Activated CD8-positive, alpha-beta T cell treated with anti-CD3 and anti-CD28 coated beads for 36 hours (primary cell): ENCODE measurements at regions not wholly inside any gene's neighbourhood (a gene's known extent, or its start where the extent isn't known, plus 50 kb on each side); places are given as distances from the start of the nearest gene placed in this dataset.

Source experiments
- ATAC-seq: fragments of 200-7000 bp; cut with Tn5 transposase; one replicate; pipeline ENCODE4 v1.10.0; 2021; ENCODE audit warnings: mild to moderate bottlenecking, moderate library complexity
- CTCF ChIA-PET: fragments of 350-600 bp; sonication (Branson Sonifier 250); formaldehyde crosslinking; loops from one replicate; lab custom pipeline; 2021; ENCODE audit warnings: antibody characterized with exemption; lab: Charles Lee
- POLR2A ChIA-PET: fragments of 350-600 bp; sonication (Branson Sonifier 250); formaldehyde crosslinking; loops from one replicate; lab custom pipeline; 2021; ENCODE audit warnings: antibody characterized with exemption; lab: Charles Lee
- DNase-seq: peaks from one replicate; pipeline ENCODE4 v3.0.0-alpha.2; 2020
- H3K27ac Mint-ChIP-seq: one replicate; pipeline ENCODE4 v1.8.0; 2021; ENCODE audit warnings: mild to moderate bottlenecking, mixed read lengths
- H3K27me3 Mint-ChIP-seq: one replicate; pipeline ENCODE4 v1.8.0; 2021; ENCODE audit warnings: mixed read lengths
- H3K36me3 Mint-ChIP-seq: one replicate; pipeline ENCODE4 v1.8.0; 2021; ENCODE audit warnings: low read depth, mixed read lengths
- H3K4me1 Mint-ChIP-seq: one replicate; pipeline ENCODE4 v1.8.0; 2021; ENCODE audit warnings: low read depth, mixed read lengths
- H3K4me3 Mint-ChIP-seq: one replicate; pipeline ENCODE4 v1.8.0; 2021; ENCODE audit warnings: mild to moderate bottlenecking, moderate library complexity, mixed read lengths
- H3K9me3 Mint-ChIP-seq: one replicate; pipeline ENCODE4 v1.8.0; 2021; ENCODE audit warnings: mixed read lengths
- CTCF ChIP-seq: fragments of 200-600 bp; IDR thresholded peaks from one replicate; pipeline ENCODE4 v1.8.0; 2022; ENCODE audit warnings: antibody characterized with exemption, mild to moderate bottlenecking
- intact Hi-C: fragments of 100-400 bp; cut with micrococcal nuclease; formaldehyde crosslinking; loops from one replicate; pipeline ENCODE4 v1.10.0; 2022

- ATAC-seq = no peak
- intact Hi-C loops = no loop called here
- no peak for TF ChIP-seq CTCF
- H3K36me3 Mint-ChIP-seq = no peaks in the 10 kb centered on the region
- peaks cover 9% of the 10 kb centered on the region for H3K9me3 Mint-ChIP-seq
- no peak overlapping the region for H3K27ac Mint-ChIP-seq
- POLR2A ChIA-PET = no interaction called here
- CTCF ChIA-PET = no interaction called here
- no peak for DNase-seq
- no peak overlapping the region for H3K4me3 Mint-ChIP-seq
- no peaks in the 10 kb centered on the region for H3K27me3 Mint-ChIP-seq
- no peaks in the 10 kb centered on the region for H3K4me1 Mint-ChIP-seq
These were observed 1109.6 kb upstream of the CADM2 start for GRCh38 chr3:83849106-83849730.

- DNase-seq (no peak), ATAC-seq (no peak)
- POLR2A ChIA-PET = no interaction called here
- CTCF ChIA-PET = no interaction called here
- Mint-ChIP-seq H3K36me3 (no peaks in the 10 kb centered on the region), H3K4me1 (no peaks in the 10 kb centered on the region), H3K27me3 (no peaks in the 10 kb centered on the region), H3K27ac (no peak overlapping the region), H3K9me3 (peaks cover 12% of the 10 kb centered on the region), H3K4me3 (no peak overlapping the region)
- TF ChIP-seq CTCF = no peak
- intact Hi-C loops = no loop called here
These were observed 1095.4 kb upstream of the CADM2 start for GRCh38 chr3:83863380-83863779.

- CTCF ChIA-PET = no interaction called here
- TF ChIP-seq CTCF = no peak
- no peak for DNase-seq
- Mint-ChIP-seq H3K27ac (no peak overlapping the region), H3K9me3 (peaks cover 2% of the 10 kb centered on the region), H3K36me3 (no peaks in the 10 kb centered on the region), H3K4me1 (no peaks in the 10 kb centered on the region), H3K27me3 (no peaks in the 10 kb centered on the region), H3K4me3 (no peak overlapping the region)
- POLR2A ChIA-PET = no interaction called here
- no peak for ATAC-seq
- intact Hi-C loops = no loop called here
These were observed 1089.8 kb upstream of the CADM2 start for GRCh38 chr3:83868909-83869567.

- H3K36me3 Mint-ChIP-seq = no peaks in the 10 kb centered on the region
- H3K27ac Mint-ChIP-seq = no peak overlapping the region
- CTCF ChIA-PET = no interaction called here
- no peak for TF ChIP-seq CTCF
- POLR2A ChIA-PET = no interaction called here
- H3K9me3 Mint-ChIP-seq = peaks cover 7% of the 10 kb centered on the region
- H3K4me1 Mint-ChIP-seq = no peaks in the 10 kb centered on the region
- H3K4me3 Mint-ChIP-seq = no peak overlapping the region
- ATAC-seq = no peak
- intact Hi-C loops = no loop called here
- no peaks in the 10 kb centered on the region for H3K27me3 Mint-ChIP-seq
- DNase-seq = no peak
These were observed 1085.2 kb upstream of the CADM2 start for GRCh38 chr3:83873550-83873949.

GRCh38 chr3:83877910-83878309 is 1080.9 kb upstream of the CADM2 start:
- Mint-ChIP-seq H3K4me3 (no peak overlapping the region), H3K27me3 (no peaks in the 10 kb centered on the region), H3K9me3 (peaks cover 7% of the 10 kb centered on the region), H3K36me3 (no peaks in the 10 kb centered on the region), H3K27ac (no peak overlapping the region), H3K4me1 (no peaks in the 10 kb centered on the region)
- ATAC-seq (no peak), DNase-seq (no peak)
- POLR2A ChIA-PET = no interaction called here
- CTCF ChIA-PET = no interaction called here
- intact Hi-C loops = no loop called here
- no peak for TF ChIP-seq CTCF
